ENCODE measurements at regions not wholly inside any gene's neighbourhood (a gene's known extent, or its start where the extent isn't known, plus 50 kb on each side); places are given as distances from the start of the nearest gene placed in this dataset.

DNA sequence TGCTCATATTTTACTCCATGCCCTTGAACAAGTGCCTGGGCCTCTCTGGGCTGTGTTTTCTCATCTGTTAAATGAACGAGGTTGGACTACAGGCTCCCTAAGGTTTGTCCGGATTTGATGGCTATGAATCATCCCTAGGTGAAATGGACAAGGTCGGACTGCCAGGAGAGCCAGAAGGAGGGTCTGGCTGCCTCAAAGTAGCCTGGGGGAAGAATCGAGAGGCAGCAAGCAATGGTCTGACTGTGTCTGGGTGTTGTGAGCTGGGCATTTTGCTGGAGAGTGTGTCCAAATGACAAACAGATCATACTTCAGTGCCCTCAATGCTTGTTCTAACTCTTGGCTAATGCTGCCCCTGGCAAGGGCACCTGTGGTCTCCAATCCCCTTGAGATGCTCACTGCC lies 730.9 kb downstream of the PTPRU start:
- DNase-seq (ENCODE audit: low read depth), result no peak

DNA sequence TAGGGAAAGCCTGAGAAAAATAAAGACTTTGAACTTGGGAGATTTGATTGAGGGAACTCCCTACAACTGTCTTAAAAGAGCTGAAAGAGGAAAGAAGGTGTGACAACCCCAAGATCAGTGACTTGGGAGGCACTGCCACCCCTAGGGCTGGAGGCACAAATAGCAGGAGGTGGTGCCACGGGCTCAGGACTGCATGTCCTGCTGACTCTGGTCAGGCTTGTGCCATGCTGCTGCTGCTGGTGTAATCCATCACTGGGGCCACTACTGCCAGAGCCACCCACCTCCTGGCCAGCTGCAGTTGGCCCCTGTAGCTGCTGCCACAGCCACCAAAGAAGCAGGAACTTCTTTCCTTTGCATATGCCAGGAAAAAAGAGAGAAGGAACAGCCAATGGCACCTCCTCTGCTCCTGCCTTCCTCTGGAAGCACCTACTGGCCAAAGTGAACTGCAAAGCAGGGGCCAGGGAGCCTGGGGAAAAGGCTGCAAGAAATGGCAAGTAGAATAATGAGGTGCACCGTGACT lies 730.3 kb downstream of the PTPRU start:
- DNase-seq (ENCODE audit: low read depth), result no peak

DNA sequence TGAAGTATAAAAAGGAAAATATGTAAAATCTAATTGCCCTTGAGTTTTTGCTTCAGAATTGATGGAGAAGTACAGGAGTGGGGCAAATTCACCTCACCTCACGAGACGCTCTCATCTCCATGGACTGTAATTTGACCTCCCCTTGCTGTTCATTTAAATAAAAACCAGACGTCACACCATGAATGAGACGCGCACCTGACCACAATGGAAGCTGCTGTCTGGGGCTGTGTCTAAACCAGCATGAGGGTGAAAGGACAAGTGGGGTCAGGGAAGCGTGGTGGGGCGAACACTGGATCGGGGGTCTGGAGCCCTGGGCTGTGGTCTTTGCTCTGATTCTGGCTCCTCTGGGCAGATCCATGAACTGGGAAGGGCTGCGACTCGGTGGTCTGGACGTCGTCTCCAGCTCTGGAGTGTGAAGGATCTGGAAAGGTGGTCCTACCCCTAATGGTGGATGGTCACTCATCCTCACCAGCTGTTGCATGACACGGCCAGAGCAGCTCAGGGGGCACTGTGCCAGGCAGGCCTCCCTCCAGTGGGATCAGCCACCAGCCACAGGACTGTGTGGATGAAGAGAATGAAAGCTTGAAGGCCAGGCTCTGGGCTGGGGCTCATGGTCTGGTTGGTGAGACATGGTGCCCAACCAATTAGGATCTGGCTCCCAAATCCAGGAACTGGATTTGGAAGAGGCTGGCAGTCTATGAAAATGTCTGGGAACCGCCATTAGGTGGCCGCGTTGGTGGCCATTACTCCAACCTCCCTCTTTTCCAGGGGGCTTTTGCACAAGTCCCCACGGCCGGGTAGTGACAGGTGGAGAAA lies 728.6 kb downstream of the PTPRU start:
- no peak for DNase-seq (ENCODE audit: low read depth)

DNA sequence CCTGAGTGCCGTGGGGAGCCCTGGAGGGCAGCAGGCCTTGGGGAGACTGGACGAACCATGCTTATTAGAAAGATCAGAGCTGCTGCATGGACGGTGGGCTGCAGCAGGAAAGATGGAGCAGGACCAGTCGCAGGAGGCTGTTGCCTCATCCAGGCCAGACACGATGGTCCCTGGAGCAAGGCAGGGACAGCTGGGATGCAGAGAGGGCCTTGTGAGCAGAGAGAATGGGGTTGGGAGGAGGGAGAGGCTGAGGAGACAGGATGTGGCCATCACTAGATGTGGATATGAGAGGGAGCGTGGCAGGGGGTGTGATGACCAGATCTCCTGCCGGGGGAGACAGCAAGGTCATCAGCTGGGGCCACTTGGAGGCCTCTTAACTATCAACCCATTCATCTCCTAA lies 727.6 kb downstream of the PTPRU start:
- DNase-seq (ENCODE audit: low read depth), result no peak

DNA sequence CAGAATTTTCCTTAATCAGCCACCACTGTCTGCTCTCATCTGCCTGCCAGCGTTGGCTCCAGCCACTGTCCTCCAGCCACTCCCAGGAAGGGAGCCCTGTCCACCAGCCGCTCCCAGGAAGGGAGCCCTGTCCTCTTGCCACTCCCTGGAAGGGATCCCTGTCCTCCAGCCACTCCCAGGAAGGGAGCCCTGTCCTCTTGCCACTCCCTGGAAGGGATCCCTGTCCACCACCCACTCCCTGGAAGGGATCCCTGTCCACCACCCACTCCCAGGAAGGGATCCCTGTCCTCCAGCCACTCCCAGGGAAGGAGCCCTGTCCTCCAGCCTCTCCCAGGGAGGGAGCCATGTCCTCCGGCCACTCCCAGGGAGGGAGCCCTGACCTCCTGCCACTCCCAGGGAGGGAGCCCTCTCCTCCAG lies 726.5 kb downstream of the PTPRU start:
- no peak for DNase-seq (ENCODE audit: low read depth)

DNA sequence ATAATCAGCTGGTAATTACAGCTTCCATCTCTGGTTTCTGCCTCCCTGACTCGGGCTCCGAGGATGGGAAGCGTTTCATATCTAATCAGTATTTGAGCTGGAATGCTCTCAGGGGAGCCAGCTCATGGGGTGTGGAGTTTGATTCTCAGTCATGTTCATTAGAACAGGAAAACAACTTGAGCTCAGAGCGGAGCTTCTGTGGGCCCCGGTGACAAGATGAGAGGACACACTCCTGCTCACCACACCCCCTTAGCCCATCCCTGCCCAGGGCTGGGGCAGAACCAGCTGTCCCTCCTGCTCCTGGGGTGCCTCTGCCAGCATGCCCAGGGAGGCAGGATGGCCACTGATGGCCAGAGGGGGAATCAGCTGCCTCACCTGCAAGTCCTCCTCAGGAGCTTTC lies 726.0 kb downstream of the PTPRU start:
- no peak for DNase-seq (ENCODE audit: low read depth)

DNA sequence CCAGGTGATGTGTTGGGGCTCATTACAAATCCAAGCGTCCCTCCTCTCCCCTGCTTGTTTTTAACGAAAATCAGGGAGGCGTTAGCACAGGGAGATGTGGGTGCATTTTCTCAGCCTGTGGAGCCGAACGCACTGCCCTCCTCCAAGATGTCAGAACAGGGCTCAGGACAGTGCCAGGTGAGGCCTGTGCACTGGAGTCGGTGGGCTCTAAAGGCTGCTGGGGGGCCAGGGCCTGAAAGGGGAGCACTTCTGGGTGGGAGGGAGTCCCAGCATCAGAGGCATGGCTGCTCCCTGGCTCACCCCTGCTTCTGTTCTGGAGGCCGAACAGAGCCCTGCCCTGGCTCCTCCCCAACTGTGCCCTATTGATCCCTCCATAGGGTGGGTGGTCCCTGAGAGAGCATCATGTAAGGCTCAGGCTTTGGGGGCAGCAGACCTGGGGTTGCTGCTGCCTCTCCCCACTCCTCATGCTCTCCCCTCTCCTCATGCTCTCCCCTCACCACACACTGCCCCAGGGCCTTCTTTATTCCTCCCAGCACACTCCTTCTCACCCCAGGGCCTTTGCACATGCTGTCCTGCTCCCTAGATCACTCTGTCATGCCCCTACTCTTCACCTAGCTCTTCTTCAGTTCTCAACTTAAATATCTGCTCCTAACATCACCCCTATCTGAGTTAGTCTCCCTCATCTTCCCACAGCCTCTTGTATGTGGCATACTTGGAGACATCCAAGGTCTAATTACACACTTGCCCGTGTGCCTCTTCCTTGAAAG lies 725.2 kb downstream of the PTPRU start:
- no peak for DNase-seq (ENCODE audit: low read depth)

DNA sequence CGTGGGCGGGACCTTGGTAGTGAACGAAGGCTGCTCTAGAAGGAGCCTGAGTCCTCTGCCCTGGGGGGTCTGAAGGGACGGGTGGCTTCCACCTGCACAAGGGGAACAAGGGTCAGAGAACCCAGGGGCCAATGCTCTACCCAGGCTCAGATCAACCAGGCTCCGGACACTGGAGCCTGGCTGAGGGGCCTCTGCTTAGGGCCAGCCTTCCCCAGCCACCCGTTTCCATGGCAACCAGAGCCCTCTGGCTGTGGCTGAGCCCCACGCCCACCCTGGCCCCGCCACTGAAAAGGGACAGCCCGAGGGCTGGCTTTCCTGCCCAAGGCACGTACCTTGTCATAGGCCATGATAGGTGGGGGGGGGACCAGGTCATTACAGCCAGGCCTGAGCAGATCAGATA lies 724.6 kb downstream of the PTPRU start:
- DNase-seq (ENCODE audit: low read depth), result no peak

DNA sequence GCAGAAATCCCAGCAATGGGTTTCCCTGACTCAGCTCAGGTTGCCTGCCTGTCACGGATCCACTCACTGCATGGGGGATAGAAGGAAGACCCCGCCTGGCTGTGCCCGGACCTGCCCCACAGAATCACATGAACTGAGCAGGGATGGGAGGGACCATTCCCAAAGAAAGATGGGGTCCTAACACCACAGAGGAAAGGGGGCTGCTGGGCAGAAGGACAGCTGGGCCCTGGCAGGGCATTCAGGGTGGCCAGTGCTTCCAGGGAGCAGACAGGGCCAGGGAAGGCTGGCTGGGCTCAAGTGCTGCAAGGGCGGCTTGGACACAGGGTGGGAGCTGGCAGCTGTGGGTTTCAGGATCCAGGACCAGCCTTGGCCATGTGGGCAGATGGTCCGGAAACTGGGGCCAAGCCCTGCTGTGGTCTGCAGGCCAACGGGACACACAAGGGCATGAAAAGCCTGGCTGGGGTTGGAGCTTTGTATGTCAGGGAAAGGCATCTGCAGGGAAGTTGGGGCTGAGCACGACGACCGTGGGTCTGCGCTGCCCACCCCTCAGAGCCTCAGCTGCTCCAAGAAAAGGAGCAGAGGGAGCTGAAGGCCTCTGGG lies 723.9 kb downstream of the PTPRU start:
- no peak for DNase-seq (ENCODE audit: low read depth)

DNA sequence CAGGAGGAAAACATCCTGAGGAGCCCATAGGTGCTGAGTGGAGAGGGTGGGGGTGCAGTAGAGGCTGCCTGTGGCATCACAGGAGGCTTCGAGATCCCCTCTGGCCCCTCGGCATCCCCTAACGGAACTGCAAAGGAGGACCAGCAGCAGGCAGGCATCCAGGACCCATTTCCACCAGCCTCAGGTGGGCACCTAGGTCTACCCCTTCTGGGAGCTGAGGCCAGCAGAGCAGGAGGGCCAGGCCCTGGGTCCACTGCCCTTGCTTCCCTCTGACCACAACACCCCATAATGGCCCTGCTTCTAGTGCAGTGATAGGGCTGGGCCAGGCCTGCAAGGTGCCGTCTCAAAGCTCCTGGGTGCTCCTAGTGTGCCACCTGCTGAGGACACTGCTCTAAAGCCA lies 723.0 kb downstream of the PTPRU start:
- no peak for DNase-seq (ENCODE audit: low read depth)

DNA sequence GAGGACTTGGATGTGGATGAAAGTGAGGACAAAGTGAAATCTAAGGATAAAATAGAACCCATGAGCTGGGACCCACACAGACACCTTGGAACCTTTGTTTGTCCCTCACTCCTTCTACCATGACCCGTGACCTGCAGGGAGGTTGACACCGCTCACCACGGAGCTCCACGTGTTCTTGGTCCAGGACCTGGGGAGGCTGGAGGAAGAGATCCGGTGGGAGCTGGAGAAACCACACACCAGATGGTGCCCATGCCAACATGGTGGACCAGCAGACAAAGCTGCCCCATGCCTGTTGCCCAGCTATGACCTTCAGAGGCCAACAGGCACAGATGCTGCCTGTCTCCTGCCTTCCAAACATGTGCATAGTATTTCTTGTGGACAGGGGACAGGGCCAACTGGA lies 721.9 kb downstream of the PTPRU start:
- DNase-seq (ENCODE audit: low read depth), result no peak

DNA sequence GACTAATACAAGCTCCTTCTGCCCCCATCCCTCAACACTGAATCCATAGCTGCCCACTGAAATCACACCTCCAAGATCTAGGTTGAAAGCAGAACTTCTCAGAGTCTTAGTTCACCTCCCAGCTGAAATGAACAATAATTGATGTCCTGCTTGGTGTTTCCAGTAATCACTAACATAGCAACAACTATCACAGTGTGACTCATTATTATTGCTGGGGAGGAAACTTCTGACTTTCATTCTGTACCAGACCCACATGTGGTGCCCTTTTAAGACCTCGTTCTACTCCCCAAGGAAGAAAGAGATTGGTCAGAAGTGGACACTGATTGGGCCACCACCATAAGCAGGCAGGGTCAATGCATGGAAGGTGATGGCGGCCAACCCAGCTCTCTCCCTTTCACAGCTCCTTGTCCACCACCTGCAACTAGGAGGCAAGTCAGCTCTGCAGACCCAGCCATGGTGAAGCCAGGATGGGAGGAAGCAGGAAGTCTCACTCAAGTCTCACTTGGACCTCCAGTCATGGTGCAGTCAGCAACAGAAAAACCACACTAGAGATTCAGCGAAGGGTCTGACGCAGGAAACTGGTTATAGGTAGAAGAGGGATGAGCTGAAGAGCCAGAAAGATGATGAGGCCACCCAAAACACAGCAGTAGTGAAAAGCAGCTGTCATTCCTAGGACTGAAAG lies 720.2 kb downstream of the PTPRU start:
- DNase-seq (ENCODE audit: low read depth), result no peak

DNA sequence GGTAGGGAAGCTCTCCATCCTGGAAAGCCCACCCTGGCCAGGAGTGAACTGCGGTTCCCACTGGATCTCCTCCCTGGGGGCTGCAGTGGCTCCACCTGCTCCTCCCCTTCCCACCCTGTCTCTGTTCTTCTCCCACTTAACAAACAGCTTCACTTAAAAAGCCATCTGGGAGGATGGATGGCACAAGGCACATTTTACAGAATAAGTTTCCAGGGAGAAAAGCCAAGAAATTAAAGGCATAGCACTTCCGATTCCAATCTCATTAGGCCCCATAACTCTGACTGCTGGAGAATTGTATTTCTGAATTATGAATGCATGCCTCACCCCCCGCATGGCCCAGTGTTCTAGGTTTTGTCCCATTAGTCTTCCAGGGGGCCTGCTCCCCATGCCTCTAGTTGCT lies 718.3 kb downstream of the PTPRU start:
- DNase-seq (ENCODE audit: low read depth), result no peak

DNA sequence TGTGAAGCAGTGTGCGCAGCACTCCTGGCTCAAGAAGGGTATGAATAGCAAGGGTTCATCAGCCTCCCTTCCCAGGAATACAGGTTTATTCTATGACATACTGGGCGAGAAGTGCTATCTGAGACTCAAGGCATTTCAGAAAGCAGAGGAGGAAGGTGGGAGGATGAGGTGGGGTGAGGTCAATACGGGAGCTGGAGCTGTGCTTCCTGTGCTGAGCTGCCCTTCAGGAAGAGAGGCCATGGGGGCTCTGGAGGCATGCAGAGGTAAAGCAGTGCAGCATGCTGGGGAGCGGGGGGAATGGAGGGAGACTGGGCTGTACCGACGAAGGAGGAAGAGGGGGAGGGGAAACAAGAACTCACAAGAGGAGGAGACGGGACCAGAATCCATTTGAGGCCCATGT lies 717.6 kb downstream of the PTPRU start:
- DNase-seq (ENCODE audit: low read depth), result no peak

DNA sequence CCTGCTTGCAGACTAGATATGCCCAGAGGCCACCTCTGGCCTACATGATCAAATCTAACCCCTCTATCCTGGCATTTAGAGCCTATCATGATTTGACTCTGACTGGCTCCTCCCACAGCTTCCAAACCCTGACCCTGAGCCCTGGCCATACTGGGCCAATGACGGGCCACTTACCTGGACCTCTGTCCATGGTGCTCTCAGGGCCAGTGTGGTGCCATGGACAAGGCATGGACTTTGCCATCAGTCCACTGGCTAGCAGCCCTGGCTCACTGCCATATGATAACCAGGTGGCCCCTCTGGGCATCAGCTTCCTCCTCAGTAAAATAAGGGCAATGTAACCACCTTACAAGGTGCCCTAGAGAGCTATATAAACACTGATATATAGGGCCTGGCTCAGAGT lies 713.4 kb downstream of the PTPRU start:
- no peak for DNase-seq (ENCODE audit: low read depth)

DNA sequence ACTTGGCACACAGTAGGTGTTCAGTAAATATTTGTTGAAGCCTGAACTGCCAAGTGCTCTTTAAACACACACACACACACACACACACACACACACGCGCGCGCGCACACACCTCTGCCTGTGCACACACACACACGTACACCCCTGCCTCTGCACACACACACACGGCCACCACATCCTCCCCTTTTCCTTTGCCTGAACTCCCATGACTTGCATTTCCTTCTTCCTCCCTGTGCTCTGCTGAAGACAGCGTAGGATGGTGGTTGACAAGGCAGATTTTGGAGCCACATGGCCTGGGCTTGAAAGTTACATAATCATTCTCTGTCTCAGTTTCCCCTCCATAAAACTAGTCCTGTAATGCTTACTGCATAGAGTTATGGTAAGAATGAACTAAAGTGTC lies 712.3 kb downstream of the PTPRU start:
- DNase-seq (ENCODE audit: low read depth), result no peak

DNA sequence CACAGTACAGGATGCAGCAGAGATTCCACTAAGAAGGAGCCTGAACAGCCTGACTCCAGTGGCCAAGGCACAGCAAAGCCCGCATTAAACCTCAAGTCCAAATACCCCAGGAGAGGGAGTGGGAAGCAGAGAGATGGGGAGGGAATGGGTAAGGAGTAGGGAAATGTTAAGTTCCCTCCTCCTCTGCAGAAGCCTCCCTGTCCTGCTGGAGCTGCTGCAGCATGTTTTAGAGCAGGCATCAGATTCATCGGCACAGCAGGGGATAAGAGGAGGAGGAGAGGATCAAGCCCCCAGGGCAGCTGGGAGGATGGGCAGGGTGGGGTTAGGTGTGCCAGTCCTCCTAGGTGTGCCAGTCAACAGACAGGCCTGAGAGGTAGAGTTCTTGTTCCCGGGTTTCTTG lies 709.7 kb downstream of the PTPRU start:
- DNase-seq (ENCODE audit: low read depth), result no peak

DNA sequence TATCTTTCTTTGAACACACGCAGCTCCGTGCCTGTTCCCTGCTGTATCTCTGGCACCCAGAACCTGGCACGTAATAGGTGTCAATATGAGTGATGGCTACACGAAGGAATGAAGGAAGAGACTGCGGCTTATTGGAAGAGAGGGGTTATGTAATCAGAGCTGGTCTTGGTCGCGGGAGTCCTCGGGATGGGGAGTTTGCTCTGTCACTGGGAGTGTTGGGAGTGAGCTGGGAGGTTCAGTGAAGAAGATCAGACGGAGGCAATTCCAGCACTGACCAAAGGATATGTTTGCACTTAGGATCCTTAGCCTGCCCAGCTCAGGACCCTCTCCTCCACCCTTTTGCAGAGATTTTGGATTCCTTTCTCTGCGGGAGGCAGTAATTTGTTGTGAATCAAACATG lies 709.1 kb downstream of the PTPRU start:
- no peak for DNase-seq (ENCODE audit: low read depth)

DNA sequence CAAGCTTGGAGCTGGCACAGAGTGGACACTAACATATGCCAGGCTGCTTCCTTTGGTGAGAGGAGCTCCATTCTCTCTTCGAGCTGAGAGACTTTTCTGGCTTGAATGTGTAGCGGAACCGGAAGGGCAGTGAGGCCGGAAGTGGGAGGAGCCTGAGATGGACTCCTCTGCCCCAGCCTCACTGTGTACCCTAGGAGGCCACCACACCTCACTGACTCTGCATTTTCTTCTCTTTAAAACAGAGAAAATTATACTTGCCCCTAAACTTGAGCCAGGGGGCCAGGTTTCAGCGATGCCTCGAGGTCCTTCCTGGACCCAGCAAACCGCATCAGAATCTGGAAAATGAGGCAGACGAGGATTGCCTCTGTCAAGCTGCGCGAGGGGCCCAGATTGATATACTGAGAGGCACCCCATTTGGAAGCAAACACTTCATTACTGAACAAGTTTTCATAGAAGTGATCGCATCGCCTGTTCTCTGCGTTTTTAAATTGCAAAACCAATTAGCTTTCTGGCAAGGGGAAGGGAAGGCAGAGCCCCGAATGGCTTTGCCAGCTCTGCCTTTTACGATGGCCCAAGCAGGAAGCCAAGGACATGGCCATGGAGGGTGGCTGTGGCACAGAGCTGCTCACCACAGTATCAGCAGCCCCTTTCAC lies 708.1 kb downstream of the PTPRU start:
- no peak for DNase-seq (ENCODE audit: low read depth)

DNA sequence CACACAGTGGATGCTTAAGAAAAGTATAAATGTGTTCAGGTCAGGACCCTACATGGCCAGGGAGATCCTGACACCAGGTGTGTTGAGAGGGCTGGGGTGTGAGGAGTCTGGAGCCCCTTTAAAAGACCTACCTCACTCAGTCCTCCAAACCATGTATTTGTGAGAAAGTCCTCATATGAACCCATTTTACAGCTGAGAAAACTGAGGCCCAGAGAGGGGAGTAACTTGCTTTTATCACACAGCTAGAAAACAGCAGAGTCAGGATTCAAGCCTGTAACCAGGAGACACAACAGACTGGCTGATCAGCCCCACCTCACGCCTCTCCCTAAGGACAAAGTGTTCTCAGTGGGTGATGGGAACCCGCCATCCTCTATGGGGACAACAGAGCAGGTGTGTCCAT lies 706.7 kb downstream of the PTPRU start:
- DNase-seq (ENCODE audit: low read depth), result no peak

DNA sequence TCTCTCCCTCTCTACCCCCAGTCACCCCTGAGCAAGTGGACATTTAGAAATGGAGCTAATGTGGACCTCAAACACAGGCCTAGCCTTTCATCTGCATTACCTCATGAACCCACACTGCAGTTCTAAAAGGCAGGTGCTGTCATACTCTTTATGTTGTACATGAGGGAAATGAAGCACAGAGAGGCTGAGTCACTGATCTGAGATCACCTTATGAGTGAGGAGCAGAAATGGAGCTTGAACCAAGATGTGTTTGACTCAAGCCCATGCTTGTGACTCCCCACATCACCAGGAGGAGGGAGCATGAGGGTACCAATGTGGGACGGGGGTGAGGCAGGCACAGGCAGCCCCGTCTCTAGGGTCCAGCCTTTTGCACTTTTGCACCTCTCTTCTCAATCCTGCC lies 702.8 kb downstream of the PTPRU start:
- no peak for DNase-seq (ENCODE audit: low read depth)

DNA sequence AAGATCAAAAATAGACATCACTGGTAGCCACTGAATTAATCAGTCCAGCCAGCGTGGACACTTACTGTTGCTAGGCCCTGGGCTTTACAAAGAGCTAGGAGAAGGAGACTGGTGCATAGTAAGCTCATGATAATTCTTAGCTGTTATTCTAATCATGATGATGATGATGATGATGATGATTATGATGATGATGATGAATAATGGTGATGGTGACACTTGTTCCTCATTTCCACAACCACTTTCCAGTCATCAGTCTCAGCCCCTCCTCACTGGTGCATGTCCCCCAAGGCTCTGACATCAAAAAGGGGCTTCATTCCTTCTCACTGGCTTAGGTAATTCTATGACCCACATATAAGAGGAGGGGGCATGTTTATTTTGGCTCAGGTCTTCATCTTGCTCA lies 701.0 kb downstream of the PTPRU start:
- no peak for DNase-seq (ENCODE audit: low read depth)
